H9 (cell line): ENCODE measurements at regions not wholly inside any gene's neighbourhood (a gene's known extent, or its start where the extent isn't known, plus 50 kb on each side); places are given as distances from the start of the nearest gene placed in this dataset.

Experiments
- DNase-seq: peaks from one replicate; pipeline ENCODE4 v3.0.0-alpha.2; 2017
- H2AFZ ChIP-seq: one replicate; pipeline ENCODE4 v1.6.1; 2013; ENCODE audit warnings: mild to moderate bottlenecking, low read length, control low read depth, moderate library complexity
- H2AK5ac ChIP-seq: 2 replicates; pipeline ENCODE4 v1.6.1; 2013; ENCODE audit warnings: low read length, control low read depth, mixed read lengths; ENCODE audit not compliant: insufficient read length
- H2BK120ac ChIP-seq: one replicate; pipeline ENCODE4 v1.6.1; 2013; ENCODE audit warnings: low read depth, mild to moderate bottlenecking, low read length, control low read depth, inconsistent platforms; ENCODE audit not compliant: poor library complexity, severe bottlenecking
- H2BK12ac ChIP-seq: 2 replicates; pipeline ENCODE4 v1.6.1; 2013; ENCODE audit warnings: low read length, control low read depth, mixed read lengths, low read depth; ENCODE audit not compliant: insufficient read length
- H2BK15ac ChIP-seq: 2 replicates; pipeline ENCODE4 v1.6.1; 2013; ENCODE audit warnings: low read depth, low read length, control low read depth
- H2BK20ac ChIP-seq: one replicate; pipeline ENCODE4 v1.6.1; 2013; ENCODE audit warnings: low read depth, mild to moderate bottlenecking, low read length, control low read depth, inconsistent platforms; ENCODE audit not compliant: poor library complexity, severe bottlenecking
- H2BK5ac ChIP-seq: 2 replicates; pipeline ENCODE4 v1.6.1; 2013; ENCODE audit warnings: low read length, control low read depth, mixed read lengths; ENCODE audit not compliant: insufficient read length
- H3K14ac ChIP-seq: 2 replicates; pipeline ENCODE4 v1.6.1; 2013; ENCODE audit warnings: low read length, control low read depth; ENCODE audit not compliant: insufficient read depth
- H3K18ac ChIP-seq: 2 replicates; pipeline ENCODE4 v1.6.1; 2013; ENCODE audit warnings: low read depth, mild to moderate bottlenecking, mixed read lengths, low read length, control low read depth; ENCODE audit not compliant: insufficient read length
- H3K23ac ChIP-seq: 2 replicates; pipeline ENCODE4 v1.6.1; 2013; ENCODE audit warnings: low read length, control low read depth, mixed read lengths, low read depth; ENCODE audit not compliant: insufficient read length
- H3K23me2 ChIP-seq: 2 replicates; pipeline ENCODE4 v1.6.1; 2013; ENCODE audit warnings: low read depth, mild to moderate bottlenecking, mixed read lengths, low read length, control low read depth; ENCODE audit not compliant: insufficient read length, poor library complexity, severe bottlenecking
- H3K27ac ChIP-seq: 2 replicates; pipeline ENCODE4 v1.5.1; 2013; ENCODE audit warnings: low read length, control low read depth, mixed read lengths, low read depth; ENCODE audit not compliant: insufficient read length
- H3K27me3 ChIP-seq: 2 replicates; pipeline ENCODE4 v1.6.1; 2013; ENCODE audit warnings: low read length, control low read depth, inconsistent platforms; ENCODE audit not compliant: insufficient read depth
- H3K4ac ChIP-seq: 2 replicates; pipeline ENCODE4 v1.6.1; 2013; ENCODE audit warnings: low read depth, mild to moderate bottlenecking, control low read depth, inconsistent platforms, low read length, moderate library complexity
- H3K4me1 ChIP-seq: 2 replicates; pipeline ENCODE4 v1.6.1; 2013; ENCODE audit warnings: low read length, control low read depth, inconsistent platforms; ENCODE audit not compliant: insufficient read depth
- H3K4me2 ChIP-seq: 2 replicates; pipeline ENCODE4 v1.6.1; 2013; ENCODE audit warnings: low read length, control low read depth, mixed read lengths; ENCODE audit not compliant: insufficient read length, insufficient read depth
- H3K56ac ChIP-seq: 2 replicates; pipeline ENCODE4 v1.6.1; 2013; ENCODE audit warnings: low read depth, mild to moderate bottlenecking, mixed read lengths, low read length, control low read depth; ENCODE audit not compliant: insufficient read length
- H3K79me1 ChIP-seq: 2 replicates; pipeline ENCODE4 v1.6.1; 2013; ENCODE audit warnings: low read depth, mild to moderate bottlenecking, moderate library complexity, low read length, control low read depth, inconsistent platforms; ENCODE audit not compliant: insufficient read depth, poor library complexity, severe bottlenecking
- H3K79me2 ChIP-seq: 2 replicates; pipeline ENCODE4 v1.6.1; 2013; ENCODE audit warnings: low read length, control low read depth, inconsistent platforms; ENCODE audit not compliant: insufficient read depth
- H3K9ac ChIP-seq: 2 replicates; pipeline ENCODE4 v1.6.1; 2013; ENCODE audit warnings: low read length, control low read depth, mixed read lengths; ENCODE audit not compliant: insufficient read length; ENCODE audit errors: extremely low read depth
- H3K9me3 ChIP-seq: one replicate; pipeline ENCODE4 v1.6.1; 2013; ENCODE audit warnings: low read depth, low read length, inconsistent platforms; ENCODE audit not compliant: control insufficient read depth
- H3T11ph ChIP-seq: one replicate; pipeline ENCODE4 v1.6.1; 2013; ENCODE audit warnings: mild to moderate bottlenecking, low read length, control low read depth, inconsistent platforms
- H4K20me1 ChIP-seq: one replicate; pipeline ENCODE4 v1.6.1; 2013; ENCODE audit not compliant: control insufficient read depth, insufficient read length, insufficient read depth
- H4K5ac ChIP-seq: 2 replicates; pipeline ENCODE4 v1.6.1; 2013; ENCODE audit warnings: low read depth, mild to moderate bottlenecking, mixed read lengths, low read length, control low read depth; ENCODE audit not compliant: insufficient read length
- H4K8ac ChIP-seq: replicated peaks from 2 replicates; pipeline ENCODE4 v1.6.1; 2013; ENCODE audit warnings: low read length, control low read depth, mixed read lengths, low read depth; ENCODE audit not compliant: insufficient read length
- H4K91ac ChIP-seq: 2 replicates; pipeline ENCODE4 v1.6.1; 2013; ENCODE audit warnings: low read depth, mild to moderate bottlenecking, moderate library complexity, mixed read lengths, low read length, control low read depth; ENCODE audit not compliant: insufficient read length
- H3K27ac Mint-ChIP-seq, 3 experiments: 2 replicates in 2 of 3; 3 replicates in 1 of 3; pipeline ENCODE4 v1.8.0; 2020 to 2021; ENCODE audit warnings: mixed read lengths in 3 of 3, mild to moderate bottlenecking in 1 of 3, moderate library complexity in 1 of 3
- H3K27me3 Mint-ChIP-seq: 2 replicates; pipeline ENCODE4 v1.8.0; 2021; ENCODE audit warnings: low read depth, mild to moderate bottlenecking, moderate library complexity, mixed read lengths
- H3K36me3 Mint-ChIP-seq, 3 experiments: 2 replicates in 2 of 3; 3 replicates in 1 of 3; pipeline ENCODE4 v1.8.0; 2020 to 2021; ENCODE audit warnings: low read depth in 3 of 3, mixed read lengths in 3 of 3; ENCODE audit not compliant: insufficient read depth in 1 of 3
- H3K4me1 Mint-ChIP-seq, 2 experiments: 2 replicates each; pipeline ENCODE4 v1.8.0; 2020; ENCODE audit warnings: mixed read lengths in 2 of 2
- H3K4me3 Mint-ChIP-seq, 2 experiments: 2 replicates in 1 of 2; 3 replicates in 1 of 2; pipeline ENCODE4 v1.8.0; 2020 to 2021; ENCODE audit warnings: mild to moderate bottlenecking in 2 of 2, mixed read lengths in 2 of 2, moderate library complexity in 1 of 2
- H3K9me3 Mint-ChIP-seq, 2 experiments: 2 replicates in 1 of 2; 3 replicates in 1 of 2; pipeline ENCODE4 v1.8.0; 2020; ENCODE audit warnings: mild to moderate bottlenecking in 2 of 2, mixed read lengths in 2 of 2, moderate library complexity in 1 of 2
- CTCF ChIP-seq: fragments of 200-600 bp; sonication (generic); conservative IDR thresholded peaks from 3 replicates; pipeline ENCODE4 v1.8.0; 2021; ENCODE audit warnings: antibody characterized with exemption, mild to moderate bottlenecking
- WGBS: extraction: QIAGEN DNeasy Blood & Tissue Kit; methylation state at CpG from one replicate; pipeline ENCODE4 v1.1.7; 2013; ENCODE audit warnings: missing lambda C conversion rate, low lambda C conversion rate, mixed read lengths; ENCODE audit not compliant: insufficient read length; ENCODE audit errors: extremely low coverage; 5-methylcytosine and 5-hydroxymethylcytosine counted together

DNA sequence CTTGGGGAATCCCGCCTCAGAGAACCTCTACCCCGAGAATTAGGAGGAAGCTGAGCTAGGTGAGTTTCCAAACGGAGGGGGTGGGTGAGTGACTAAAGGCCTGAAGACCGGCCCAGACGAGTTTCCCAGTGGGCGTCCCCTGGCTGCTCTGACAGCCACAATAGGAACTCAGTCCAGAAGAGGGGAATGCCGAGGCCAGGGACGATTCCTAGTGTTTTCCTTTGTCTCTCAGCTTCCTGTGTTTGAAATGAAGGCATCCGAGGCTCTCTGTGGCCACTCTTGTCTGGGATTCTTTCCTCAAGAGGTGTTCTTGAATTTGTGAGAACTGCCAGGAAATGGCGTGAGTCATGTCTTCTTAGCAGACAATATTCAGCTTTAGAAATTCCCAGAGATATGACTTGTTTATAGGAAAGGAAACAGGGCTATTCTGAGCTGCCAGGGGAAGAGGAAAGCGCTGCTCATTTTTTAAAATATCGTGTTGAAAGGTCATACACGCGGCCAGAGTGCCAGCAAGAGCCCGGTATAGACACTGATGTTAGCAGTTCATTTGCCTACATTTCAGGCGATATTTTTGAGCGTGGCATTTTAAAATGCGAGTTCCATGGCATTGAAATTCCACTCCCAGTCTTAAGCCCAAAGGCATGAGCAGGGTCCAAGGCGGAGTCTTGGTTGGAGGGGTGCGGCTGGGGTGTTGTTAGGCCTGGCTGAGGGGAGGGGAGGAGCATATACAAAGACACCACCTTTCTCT is 169.1 kb upstream of the KLF7 start:
- H3K4me3 Mint-ChIP-seq = peak overlapping the region; percentile 47 to 63

More for the DNA sequence above, 169.1 kb upstream of the KLF7 start:
- Histone ChIP-seq H2AFZ (peak overlapping the region; percentile 89), H2BK15ac (no peak overlapping the region), H3K18ac (peak overlapping the region; percentile 50), H2BK120ac (peak overlapping the region; percentile 62), H3K14ac (peak overlapping the region; percentile 73; the same call in 1 of the 2 replicates), H3K56ac (no peak overlapping the region), H4K91ac (no peak overlapping the region), H3K4me1 (peaks cover 12% of the 10 kb centered on the region; the same call in 1 of the 2 replicates), H3K4ac (no peak overlapping the region; the same call in 1 of the 2 replicates), H3K79me2 (no peaks in the 10 kb centered on the region), H3K23me2 (peaks cover 6% of the 10 kb centered on the region), H3K9ac (peak overlapping the region; percentile 65), H4K5ac (no peak overlapping the region), H2BK12ac (peak overlapping the region; percentile 41), H3K9me3 (no peaks in the 10 kb centered on the region), H3T11ph (no peak overlapping the region), H3K79me1 (no peaks in the 10 kb centered on the region), H3K4me2 (peak overlapping the region; percentile 72), H2AK5ac (no peak overlapping the region), H3K27me3 (no peaks in the 10 kb centered on the region), H3K23ac (no peak overlapping the region), H4K20me1 (no peaks in the 10 kb centered on the region), H4K8ac (no peak overlapping the region), H2BK5ac (peak overlapping the region; percentile 46), H3K27ac (peak overlapping the region; percentile 94), H2BK20ac (no peak overlapping the region)
- no peaks in the 10 kb centered on the region for H3K36me3 Mint-ChIP-seq
- no CpG with 5 or more reads among the region's 20 CpGs for WGBS
- DNase-seq = peak; percentile 88
- TF ChIP-seq CTCF = no peak
- no peaks in the 10 kb centered on the region for H3K27me3 Mint-ChIP-seq
- H3K27ac Mint-ChIP-seq = peak overlapping the region; percentile 97 to 98 (median 97)
- peaks cover 50 to 51% of the 10 kb centered on the region in 2 experiments for H3K4me1 Mint-ChIP-seq
- no peaks in the 10 kb centered on the region for H3K9me3 Mint-ChIP-seq
